GM19438 (cell line): ENCODE measurements at regions not wholly inside any gene's neighbourhood (a gene's known extent, or its start where the extent isn't known, plus 50 kb on each side); places are given as distances from the start of the nearest gene placed in this dataset.
"Not testable (repeated sequence)": the region's sequence is repeated elsewhere in the genome, so short reads cannot be mapped to it uniquely, and the experiment has no call there.

Source experiments
- ATAC-seq: cut with Tn5 transposase; IDR thresholded peaks from one replicate; pipeline ENCODE4 v1.9.1; 2021; ENCODE audit warnings: low read depth; ENCODE audit not compliant: unreplicated experiment

- ATAC-seq: no peak
Observed at GRCh38 chr6:142631517-142632385, 313.2 kb downstream of the HIVEP2 start.

- no peak for ATAC-seq
Observed at GRCh38 chr6:142633317-142633716, 311.7 kb downstream of the HIVEP2 start.

GRCh38 chr6:142635130-142635529, 309.8 kb downstream of the HIVEP2 start:
- ATAC-seq: no peak

DNA sequence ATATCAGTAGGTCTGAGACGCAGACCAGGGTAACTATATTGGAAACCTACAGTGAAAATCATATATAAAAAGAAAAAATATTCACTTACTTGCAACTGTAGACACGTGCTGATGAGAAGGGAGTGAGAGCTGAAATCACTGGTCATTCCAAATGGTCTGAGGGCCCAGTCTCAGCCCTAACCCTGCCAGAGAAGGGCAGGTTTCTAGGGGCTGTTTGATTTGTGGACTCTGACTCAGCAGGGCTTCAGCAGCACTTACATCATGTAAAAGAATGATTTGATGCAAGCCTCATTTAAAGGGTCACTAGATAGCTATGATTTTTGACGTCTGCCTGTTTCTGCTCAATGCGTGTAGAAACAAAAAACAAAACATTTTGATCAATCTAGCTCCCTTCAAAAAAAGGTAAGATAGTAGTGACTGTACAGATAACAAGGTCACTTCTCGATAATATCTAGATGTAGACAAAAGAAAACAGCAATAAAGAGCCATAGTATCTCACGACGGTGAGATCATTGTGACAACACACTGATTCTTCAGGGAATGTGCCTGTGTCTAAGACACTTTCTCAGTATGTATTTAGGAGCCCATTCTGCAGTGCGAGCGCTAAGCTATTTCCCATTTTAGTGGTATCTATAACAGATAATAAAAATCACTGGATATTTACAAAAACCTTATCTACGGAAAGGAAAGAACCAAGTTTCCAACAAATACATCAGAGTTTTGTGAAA, 307.2 kb downstream of the HIVEP2 start:
- no peak for ATAC-seq

DNA sequence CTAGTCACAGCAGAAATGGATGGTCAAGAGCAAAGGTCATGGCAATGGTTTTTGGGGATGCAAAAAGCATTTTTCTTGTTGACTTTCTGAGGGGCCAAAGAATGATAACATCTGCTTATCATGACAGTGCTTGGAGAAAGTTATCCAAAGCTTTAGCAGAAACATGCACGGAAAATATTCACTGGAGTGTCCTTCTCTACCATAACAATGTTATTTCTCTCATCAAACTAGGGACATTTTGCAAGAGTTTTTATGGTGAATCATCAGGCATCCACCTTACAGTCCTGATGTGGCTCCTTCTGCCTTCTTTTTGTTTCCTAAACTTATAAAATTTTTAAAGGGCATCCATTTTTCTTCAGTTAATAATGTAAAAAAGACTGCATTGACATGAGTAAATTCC, 302.3 kb downstream of the HIVEP2 start:
- ATAC-seq: no peak

GRCh38 chr6:142644866-142645265, 300.1 kb downstream of the HIVEP2 start:
- no peak for ATAC-seq

- no peak for ATAC-seq
Observed at GRCh38 chr6:142645663-142646062, 299.3 kb downstream of the HIVEP2 start.

DNA sequence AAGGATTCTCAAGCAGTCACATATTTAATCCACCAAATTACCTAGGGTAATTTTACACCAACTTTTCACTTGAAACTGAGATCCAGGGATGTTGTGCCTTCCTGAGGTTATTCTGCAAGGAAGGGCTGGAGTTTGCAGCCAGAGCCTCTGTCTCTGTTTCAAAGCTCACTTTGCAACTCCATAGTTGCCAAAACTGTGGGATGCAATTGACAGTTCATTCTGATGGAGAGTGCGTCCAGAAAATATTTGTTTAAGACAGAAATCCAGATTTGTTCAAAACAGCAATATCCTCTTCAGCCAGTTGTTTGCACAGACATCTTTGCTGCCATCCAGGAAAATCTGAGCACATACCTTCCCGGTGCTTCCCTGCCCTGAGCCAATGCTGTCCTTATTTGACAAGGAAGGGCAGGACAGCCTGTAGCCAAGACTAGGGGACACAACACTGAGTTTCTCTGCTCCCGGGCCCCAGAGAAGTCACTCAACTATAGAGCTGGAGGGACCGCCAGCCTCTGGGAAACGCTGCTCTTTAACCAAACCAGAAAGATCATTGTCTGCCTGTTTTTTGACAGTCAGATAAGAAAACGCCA, 297.4 kb downstream of the HIVEP2 start:
- ATAC-seq: no peak

GRCh38 chr6:142648036-142648451, 296.9 kb downstream of the HIVEP2 start:
- ATAC-seq: no peak

GRCh38 chr6:142648526-142648925, 296.4 kb downstream of the HIVEP2 start:
- ATAC-seq: no peak

DNA sequence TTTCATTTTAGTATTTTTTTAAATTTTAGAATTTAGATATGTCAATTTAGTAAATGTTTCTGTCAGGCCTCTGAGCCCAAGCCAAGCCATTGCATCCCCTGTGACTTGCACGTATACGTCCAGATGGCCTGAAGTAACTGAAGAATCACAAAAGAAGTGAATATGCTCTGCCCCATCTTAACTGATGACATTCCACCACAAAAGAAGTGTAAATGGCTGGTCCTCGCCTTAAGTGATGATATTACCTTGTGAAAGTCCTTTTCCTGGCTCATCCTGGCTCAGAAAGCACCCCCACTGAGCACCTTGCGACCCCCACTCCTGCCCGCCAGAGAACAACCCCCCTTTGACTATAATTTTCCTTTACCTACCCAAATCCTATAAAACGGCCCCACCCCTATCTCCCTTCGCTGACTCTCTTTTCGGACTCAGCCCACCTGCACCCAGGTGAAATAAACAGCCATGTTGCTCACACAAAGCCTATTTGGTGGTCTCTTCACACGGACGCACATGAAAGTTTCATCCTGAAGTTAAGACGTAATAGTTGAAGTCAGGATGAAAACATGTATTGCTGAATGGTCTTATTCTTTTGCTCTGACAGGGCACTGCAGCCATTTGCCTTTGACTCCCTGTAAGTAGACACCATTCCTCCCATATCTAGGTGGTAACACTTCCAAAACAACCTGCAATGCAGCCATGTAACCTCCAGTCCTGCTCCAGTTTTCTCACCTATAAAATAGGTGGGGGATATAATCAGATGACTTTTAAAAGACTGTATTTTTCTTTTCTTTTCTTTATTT, 295.3 kb downstream of the HIVEP2 start:
- ATAC-seq: not testable (repeated sequence)

GRCh38 chr6:142651384-142651783, 293.6 kb downstream of the HIVEP2 start:
- ATAC-seq: no peak

DNA sequence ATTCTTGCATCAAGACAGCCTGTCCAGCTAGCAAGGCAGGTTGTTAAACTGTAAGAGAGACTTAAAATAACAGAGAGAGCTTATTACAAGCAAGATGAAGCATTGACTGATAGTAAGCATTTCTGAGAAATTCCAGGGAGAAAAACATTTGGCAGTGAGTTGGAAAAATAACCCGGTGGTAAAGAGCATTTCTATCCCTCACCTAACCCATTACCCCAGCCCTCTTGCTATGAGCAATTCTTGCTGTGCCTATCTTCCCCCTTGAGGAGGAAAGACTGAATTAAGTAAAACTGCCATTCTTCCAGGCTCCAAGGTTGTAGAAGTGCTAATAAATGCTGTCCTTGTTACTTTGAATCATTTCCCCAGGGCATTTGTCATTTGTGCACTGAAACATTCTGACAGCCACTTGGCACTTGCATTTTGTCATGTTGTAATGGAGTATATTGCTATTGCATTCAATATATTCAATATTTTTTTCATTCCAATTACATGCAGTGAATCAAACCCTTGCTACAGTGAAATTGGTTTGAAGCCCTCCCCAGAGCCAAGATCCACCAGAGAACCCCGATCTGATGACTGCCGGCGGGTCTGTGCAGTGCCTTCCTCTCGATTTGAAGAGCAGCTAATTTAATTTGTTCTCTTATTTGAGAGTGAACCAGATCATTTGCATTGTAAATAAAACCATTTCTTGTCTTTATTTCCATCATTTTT, 291.1 kb downstream of the HIVEP2 start:
- ATAC-seq: no peak

DNA sequence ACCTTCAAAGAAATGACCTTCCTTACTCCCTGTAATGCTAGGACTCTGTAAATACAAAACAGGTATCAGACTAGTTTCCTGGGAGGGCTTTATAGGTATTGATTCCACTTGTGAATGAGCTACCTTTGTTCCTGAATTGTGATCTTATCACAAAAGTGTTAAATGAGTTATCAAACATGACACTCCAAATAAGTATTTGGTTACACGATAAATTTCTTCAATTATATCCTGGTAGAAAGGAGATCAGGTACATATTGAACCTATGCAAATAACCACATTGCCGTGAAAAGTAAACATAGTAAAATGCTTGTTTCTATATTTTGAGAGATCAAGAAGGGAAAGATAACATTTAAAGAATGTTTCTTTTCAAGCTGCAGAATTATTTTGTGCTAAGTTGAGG, 285.3 kb downstream of the HIVEP2 start:
- ATAC-seq: no peak

DNA sequence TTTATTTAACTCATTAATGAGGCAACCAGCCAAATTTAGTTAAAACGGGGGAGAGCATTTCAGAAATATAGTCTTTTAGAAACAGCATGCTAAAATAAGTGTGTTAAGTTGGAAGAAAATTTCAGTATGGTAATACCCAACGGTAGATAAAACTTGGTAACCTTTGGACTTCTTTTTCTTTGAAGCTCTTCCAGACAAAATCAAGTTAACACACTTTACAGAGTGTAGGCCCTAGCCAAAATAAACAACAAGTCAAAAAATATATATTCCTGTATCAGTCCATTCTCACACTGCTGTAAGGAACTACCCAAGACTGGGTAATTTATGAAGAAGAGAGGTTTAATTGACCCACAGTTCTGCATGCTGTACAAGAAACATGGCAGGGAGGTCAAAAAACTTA, 279.6 kb downstream of the HIVEP2 start:
- no peak for ATAC-seq

DNA sequence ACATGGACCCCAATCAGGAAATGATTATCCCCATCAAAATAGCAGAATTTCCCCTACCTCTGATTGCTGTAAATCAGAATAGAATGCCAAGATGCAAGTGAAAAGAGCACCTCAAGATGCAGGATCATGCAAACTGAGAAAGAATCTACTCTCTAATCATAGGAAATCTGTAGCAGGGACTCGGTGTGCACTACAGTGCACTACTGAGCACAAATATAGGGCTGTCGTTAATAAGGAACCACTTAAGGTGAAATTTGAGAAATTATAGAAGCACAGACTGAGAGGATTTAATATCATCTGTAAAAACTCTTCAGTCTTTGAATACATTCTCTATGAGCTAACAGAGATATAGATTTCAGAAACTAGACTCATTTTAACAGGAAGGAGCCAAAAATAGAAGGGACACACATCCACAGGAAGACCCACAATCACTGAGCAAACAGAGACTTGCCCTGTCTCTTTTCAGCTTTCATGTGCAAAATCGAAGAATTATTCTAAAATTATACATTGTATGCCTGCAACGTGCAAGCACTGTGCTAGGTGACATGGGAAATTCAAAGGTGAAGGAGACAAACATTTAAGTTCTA, 278.3 kb downstream of the HIVEP2 start:
- ATAC-seq: no peak

- no peak for ATAC-seq
Observed at GRCh38 chr6:142669471-142670351, 275.3 kb downstream of the HIVEP2 start.

DNA sequence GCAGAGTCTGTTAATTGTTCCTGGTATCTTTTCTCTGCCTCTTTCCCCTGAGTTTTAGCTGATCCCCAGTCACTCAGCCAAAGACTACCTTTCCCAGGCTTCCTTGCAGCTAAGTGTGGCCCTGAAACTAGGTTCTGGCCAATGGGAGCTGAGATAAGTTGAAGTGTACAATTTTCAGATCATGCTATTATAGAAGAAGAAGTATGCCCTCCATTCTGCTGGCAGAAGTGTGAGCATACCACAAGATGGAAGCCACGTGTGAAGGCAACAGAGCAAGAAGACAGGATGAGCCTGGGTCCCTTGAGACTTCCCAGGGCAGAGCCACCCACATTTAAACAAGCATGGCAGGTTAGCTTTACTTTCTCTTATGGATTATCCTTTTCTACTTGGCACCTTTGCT, 273.2 kb downstream of the HIVEP2 start:
- peak; percentile 90 for ATAC-seq

DNA sequence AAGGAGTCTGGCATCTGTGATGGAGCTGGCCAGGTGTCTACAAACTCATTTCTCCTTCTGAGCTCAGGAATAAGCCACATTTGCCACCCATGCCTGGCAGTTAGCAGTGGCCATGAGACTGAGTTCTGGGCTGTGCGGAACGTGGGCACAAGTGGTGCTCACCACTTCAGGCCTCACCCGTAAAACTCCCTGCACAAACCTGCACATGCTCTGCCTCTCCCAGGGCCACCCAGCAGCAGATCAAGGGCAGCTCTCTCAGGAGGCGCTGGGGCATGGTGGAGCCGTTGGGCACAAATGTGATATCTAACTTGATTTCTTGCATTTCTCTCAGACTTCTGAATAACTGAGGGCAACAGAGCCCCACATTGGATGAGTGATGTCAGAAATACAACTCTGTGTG, 269.5 kb downstream of the HIVEP2 start:
- no peak for ATAC-seq
